Neural crest cell (in vitro differentiated cells): ENCODE measurements at regions not wholly inside any gene's neighbourhood (a gene's known extent, or its start where the extent isn't known, plus 50 kb on each side); places are given as distances from the start of the nearest gene placed in this dataset.

ENCODE experiments used
- DNase-seq: peaks from one replicate; pipeline ENCODE4 v3.0.0; 2021; ENCODE audit warnings: low read depth, mixed read lengths, low spot score
- H3K27ac Mint-ChIP-seq: one replicate; pipeline ENCODE4 v1.8.0; 2021; ENCODE audit warnings: mild to moderate bottlenecking, mixed read lengths; ENCODE audit not compliant: unreplicated experiment
- H3K27me3 Mint-ChIP-seq: 2 replicates; pipeline ENCODE4 v1.8.0; 2021; ENCODE audit warnings: low read depth, mild to moderate bottlenecking, mixed read lengths
- H3K36me3 Mint-ChIP-seq: 2 replicates; pipeline ENCODE4 v1.8.0; 2021; ENCODE audit warnings: low read depth, mild to moderate bottlenecking, mixed read lengths
- H3K4me1 Mint-ChIP-seq: 2 replicates; pipeline ENCODE4 v1.8.0; 2021; ENCODE audit warnings: mixed read lengths
- H3K4me3 Mint-ChIP-seq: one replicate; pipeline ENCODE4 v1.8.0; 2021; ENCODE audit warnings: mild to moderate bottlenecking, mixed read lengths
- H3K9me3 Mint-ChIP-seq: 2 replicates; pipeline ENCODE4 v1.8.0; 2021; ENCODE audit warnings: mixed read lengths
- CTCF ChIP-seq: fragments of 200-600 bp; sonication (generic); conservative IDR thresholded peaks from 2 replicates; pipeline ENCODE4 v1.5.0; 2021; ENCODE audit warnings: antibody characterized with exemption, mild to moderate bottlenecking

GRCh38 chr2:38466876-38467767 is 90.0 kb upstream of the ATL2 start:
- no peaks in the 10 kb centered on the region for H3K36me3 Mint-ChIP-seq
- no peaks in the 10 kb centered on the region for H3K4me1 Mint-ChIP-seq
- H3K9me3 Mint-ChIP-seq: no peaks in the 10 kb centered on the region
- peak overlapping the region; percentile 12 for H3K27ac Mint-ChIP-seq
- TF ChIP-seq CTCF: no peak
- DNase-seq: no peak
- H3K4me3 Mint-ChIP-seq: no peak overlapping the region
- no peaks in the 10 kb centered on the region for H3K27me3 Mint-ChIP-seq

GRCh38 chr2:38466409-38466808 is 89.3 kb upstream of the ATL2 start:
- H3K4me1 Mint-ChIP-seq: no peaks in the 10 kb centered on the region
- no peaks in the 10 kb centered on the region for H3K27me3 Mint-ChIP-seq
- H3K4me3 Mint-ChIP-seq: no peak overlapping the region
- H3K9me3 Mint-ChIP-seq: no peaks in the 10 kb centered on the region
- no peak for TF ChIP-seq CTCF
- DNase-seq: no peak
- no peaks in the 10 kb centered on the region for H3K36me3 Mint-ChIP-seq
- no peak overlapping the region for H3K27ac Mint-ChIP-seq

GRCh38 chr2:38465789-38466127 is 88.7 kb upstream of the ATL2 start:
- no peak overlapping the region for H3K27ac Mint-ChIP-seq
- no peaks in the 10 kb centered on the region for H3K27me3 Mint-ChIP-seq
- TF ChIP-seq CTCF: peak; percentile 46
- no peaks in the 10 kb centered on the region for H3K36me3 Mint-ChIP-seq
- H3K4me1 Mint-ChIP-seq: no peaks in the 10 kb centered on the region
- no peak overlapping the region for H3K4me3 Mint-ChIP-seq
- no peaks in the 10 kb centered on the region for H3K9me3 Mint-ChIP-seq
- no peak for DNase-seq

GRCh38 chr2:38464971-38465788 is 88.1 kb upstream of the ATL2 start:
- H3K4me1 Mint-ChIP-seq: no peaks in the 10 kb centered on the region

GRCh38 chr2:38463752-38464151 is 86.7 kb upstream of the ATL2 start:
- no peak overlapping the region for H3K4me3 Mint-ChIP-seq
- no peaks in the 10 kb centered on the region for H3K27me3 Mint-ChIP-seq
- TF ChIP-seq CTCF: no peak
- H3K27ac Mint-ChIP-seq: no peak overlapping the region
- H3K36me3 Mint-ChIP-seq: no peaks in the 10 kb centered on the region
- no peaks in the 10 kb centered on the region for H3K9me3 Mint-ChIP-seq
- DNase-seq: no peak
- H3K4me1 Mint-ChIP-seq: no peaks in the 10 kb centered on the region

More at GRCh38 chr2:38464971-38465788, 88.1 kb upstream of the ATL2 start:
- H3K27me3 Mint-ChIP-seq: no peaks in the 10 kb centered on the region
- DNase-seq: no peak
- no peaks in the 10 kb centered on the region for H3K9me3 Mint-ChIP-seq
- H3K4me3 Mint-ChIP-seq: no peak overlapping the region
- TF ChIP-seq CTCF: no peak
- no peak overlapping the region for H3K27ac Mint-ChIP-seq
- no peaks in the 10 kb centered on the region for H3K36me3 Mint-ChIP-seq
